HG03342 (cell line): ENCODE measurements at regions not wholly inside any gene's neighbourhood (a gene's known extent, or its start where the extent isn't known, plus 50 kb on each side); places are given as distances from the start of the nearest gene placed in this dataset.
"Not testable (repeated sequence)": the region's sequence is repeated elsewhere in the genome, so short reads cannot be mapped to it uniquely, and the experiment has no call there.

Experiments
- ATAC-seq: cut with Tn5 transposase; IDR thresholded peaks from one replicate; pipeline ENCODE4 v1.9.1; 2021; ENCODE audit warnings: mild to moderate bottlenecking, moderate library complexity; ENCODE audit not compliant: unreplicated experiment

DNA sequence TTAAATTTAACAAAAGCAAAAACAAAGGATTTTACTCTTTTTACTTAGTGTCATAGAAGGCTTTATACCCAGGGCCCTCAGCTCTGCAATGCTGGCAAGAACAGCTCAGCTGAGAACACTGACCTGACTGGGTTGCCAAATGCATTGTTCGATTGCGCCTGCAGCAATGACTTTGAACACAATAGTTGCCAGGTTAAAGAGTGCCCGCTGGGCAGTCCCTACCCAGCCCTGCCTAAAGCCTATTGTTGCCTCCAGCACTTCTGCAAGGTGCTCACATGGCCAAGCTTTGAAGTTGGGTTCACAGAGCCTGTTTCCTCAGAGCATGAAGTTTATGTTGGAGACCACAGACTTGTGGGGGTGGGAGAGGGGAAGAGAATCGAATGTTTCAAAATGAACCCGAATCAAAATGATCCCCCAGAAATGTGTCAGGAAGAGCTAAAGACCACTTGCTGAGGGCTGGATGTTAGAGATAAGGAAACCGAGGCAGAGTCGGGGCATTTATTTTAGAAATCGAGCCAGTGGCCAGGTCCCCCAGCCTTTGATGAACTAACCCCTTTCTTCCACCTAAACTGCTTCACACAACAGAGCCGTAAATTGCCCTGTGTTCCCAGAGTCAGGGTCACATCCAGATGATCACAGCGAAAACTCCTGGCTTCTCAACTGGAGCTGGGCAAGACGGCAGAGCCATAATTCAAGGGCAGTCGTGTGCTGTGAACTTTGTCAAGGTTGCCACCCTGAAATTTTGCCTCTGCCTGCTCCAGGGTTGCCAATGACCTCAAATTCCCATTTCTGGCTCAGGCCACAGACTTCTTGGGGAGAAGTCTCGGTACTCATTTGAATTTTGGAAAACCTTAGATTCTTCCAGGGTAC, 55.0 kb downstream of the FOXA2 start:
- ATAC-seq, result no peak

DNA sequence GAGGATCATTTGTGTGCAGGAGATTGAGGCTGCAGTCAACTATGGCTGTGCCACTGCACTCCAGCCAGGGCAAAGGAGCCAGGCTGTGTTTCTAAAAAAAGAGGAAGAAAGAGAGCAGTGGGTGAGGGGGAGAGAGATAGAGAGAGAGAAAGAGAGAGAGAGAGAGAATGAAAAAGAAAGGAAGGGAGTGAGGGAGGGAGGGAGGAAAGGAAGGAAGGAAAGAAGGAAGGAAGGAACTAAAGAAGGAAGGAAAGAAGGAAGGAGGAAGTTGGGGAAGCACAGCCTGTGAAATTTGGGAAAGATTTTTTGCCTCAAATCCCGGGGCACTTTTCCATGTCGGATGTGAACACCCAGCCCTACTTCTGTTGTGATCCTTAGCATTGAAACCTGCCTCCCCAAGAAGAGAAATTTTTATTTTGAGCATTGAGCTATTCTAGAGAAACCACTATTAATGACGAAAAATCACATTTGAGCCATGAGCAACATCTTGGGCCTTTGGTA, 57.8 kb downstream of the FOXA2 start:
- ATAC-seq, result no peak

DNA sequence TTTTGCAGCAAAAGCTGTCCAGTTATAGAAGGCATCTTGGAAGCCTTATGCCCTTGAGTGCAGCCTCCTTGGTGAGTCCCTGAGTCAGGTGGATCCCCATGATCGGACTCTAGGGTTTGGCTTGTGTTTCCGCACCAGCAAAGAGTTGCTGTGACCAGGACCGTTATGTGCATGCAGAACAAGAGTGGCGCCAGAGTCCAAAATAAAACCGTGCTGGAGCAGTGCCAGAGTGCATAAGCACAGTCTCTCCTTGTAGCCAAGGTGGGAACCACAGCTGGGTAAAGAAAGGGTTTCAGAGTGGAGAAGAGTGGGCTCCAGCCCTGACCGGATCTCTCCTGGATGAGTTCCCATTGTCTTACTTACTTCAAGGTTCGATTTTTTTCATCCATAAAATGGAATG, 58.6 kb downstream of the FOXA2 start:
- ATAC-seq, result no peak

DNA sequence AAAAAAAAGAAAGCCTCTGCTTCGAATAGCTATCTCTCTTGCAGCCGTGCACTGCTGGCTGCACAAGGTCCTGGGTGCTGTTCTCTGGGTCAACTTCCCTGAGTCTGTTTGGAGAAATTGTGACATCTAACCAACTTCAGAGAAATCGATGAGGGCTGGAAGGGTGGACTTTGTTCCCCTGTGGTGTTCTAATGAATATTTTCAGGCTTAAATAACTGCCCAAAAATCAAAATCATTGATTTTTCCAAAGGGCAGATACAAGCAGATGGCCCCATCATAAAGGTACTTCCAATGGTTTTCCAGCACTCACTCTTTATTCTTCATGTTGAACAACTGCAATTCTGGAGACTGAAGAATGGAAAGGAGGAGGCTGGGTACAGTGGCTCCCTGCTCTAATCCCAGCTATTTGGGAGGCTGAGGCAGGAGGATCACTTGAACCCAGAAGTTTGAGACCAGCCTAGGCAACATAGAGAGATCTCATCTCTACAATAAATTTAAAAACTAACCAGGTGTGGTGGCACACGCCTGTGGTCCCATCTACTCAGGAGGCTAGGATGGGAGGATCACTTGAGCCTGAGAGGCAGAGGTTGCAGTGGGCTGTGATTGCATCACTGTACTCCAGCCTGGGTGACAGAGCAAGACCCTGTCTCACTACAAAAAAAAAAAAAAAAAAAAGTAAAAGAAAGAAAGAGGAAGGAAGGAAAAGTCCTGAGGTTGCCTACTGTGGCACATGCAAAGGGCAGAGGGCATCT, 59.1 kb downstream of the FOXA2 start:
- no peak for ATAC-seq

DNA sequence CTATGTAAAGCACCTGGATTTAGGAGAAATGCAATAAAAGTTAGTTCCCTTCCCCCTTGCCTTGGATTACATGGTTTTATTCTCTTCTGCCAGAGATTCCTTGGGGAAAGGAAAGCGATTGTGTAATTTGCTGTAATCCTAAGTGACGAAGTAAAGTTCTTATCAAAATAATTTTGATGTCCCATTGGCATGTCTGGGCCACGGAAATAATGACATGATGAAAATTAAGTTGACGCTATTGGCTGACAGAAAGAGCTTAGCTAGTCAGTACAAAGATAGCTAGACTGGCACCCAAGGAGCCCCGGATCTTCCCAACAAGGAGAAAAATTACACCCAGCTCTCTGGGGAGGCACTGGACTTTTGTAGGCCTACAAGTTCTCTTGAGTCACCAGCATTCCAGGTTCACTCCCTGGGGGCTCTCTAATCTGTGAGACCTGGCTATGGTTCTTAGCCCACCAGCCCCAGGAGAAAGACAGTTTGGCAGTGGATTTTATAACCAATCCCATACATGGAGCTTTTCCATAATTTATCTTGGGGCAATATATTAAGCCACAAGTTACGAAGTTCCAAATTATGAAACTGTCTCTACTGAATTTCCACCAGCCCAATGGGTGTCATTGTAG, 59.9 kb downstream of the FOXA2 start:
- no peak for ATAC-seq

DNA sequence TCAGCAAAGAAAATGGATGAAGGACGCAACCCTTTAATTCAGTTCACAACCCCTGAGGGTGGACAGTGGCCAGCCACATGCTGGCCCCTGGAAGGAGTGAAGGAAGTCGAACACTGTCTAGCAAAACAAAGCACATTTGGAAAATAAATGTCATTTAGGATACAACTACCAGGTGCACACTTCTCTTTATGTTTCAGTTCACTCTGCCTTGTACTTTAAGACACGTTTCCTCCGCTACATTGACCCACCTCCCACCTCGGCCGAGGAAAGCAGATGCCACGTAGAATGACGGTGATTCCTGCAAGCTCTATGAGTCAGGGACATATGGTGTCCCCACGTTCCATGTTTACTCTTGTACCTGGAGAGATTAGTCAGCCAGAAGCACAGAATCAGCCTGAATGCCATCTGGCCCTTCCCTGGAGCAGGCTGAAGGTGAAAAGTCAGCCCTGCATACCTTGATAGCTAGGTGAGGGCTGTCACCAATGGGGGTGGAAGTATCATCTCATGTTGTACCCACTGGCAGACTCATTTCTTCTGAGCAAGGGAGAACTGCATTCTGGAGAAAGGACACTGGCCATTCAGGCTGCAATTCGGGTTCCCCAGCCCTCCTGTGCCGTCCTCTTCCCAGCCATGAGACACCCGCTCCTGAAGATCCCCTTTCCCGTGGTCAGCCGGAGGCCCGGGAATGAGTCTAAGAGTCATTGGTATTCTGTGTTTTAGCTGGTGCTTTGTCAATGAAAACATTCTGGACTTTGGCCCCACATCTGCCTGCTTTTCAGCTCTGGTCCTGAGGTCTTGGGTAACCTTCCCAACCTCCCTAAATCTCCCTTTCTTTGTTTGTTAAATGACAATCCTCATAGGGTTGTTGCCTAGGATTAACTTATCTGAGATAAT, 60.6 kb downstream of the FOXA2 start:
- ATAC-seq, result no peak

DNA sequence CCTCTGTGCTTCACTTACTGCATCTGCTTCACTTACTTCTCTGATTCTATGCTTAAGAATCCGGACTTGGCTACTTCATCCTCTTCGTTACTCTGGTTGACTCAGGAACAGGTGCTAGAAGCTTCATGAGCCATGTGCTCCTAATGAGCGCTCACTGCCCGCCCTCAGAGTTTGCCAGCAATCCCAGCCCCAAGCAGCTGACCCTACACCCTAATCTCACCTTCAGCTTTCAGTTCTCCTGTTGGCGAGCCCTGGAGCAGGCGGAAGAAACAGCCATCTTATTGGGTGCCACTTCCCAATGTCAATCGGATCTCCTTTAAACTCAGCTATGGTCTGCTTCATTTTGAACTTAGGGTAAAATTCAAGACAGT, 61.3 kb downstream of the FOXA2 start:
- ATAC-seq, result no peak

DNA sequence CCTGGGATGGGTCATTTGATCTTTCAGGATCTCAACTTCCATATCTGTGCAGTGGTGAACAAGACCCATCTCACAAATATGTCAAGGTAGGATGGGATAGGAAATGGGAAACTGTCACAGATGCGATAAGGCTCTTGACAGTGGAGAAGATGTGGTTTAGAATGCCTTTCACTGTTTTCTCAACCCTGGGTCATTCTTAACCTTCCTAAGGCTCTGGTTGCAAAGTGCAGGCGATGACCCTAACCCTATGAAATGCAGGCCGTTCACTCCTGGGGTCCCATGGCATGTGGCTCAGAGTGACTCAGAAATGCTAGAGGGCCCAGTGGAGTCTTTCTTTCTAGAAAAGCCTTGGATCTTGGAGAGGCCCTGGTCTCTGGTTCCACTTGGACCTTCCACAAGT, 61.7 kb downstream of the FOXA2 start:
- ATAC-seq, result no peak

DNA sequence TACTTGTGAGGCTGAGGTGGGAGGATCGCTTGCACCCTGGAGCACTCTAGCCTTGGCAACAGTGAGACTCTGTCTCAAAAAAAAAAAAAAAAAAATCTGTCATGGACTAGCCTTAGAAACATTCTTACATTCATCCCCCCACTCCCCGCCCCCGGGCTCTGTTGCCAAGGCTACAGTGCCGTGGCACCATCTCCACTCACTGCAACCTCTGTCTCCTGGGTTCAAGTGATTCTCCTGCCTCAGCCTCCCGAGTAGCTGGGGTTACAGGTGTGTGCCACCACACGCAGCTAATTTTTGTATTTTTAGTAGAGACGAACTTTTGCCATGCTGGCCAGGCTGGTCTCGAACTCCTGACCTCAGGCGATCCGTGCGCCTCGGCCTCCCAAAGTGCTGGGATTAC, 62.4 kb downstream of the FOXA2 start:
- not testable (repeated sequence) for ATAC-seq

DNA sequence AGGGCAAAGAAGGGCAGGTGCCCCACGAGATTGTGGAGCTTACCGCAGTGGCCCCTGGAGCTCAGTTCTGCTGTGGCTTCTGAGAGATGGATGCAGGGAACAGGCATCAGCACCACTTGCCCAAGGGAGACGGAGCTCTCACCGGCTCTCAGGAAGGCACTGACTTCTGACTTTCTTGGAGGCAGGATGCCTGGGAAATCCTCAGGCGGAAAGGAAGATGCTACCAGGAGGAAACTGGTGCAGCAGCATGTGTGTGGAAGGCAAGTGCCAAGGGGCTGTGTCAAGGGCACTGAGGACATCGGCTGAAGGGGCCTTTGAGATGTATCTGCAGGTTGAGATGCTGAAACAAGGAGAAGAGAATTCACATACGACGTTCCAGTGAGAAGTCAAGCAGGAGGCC, 64.0 kb downstream of the FOXA2 start:
- no peak for ATAC-seq

DNA sequence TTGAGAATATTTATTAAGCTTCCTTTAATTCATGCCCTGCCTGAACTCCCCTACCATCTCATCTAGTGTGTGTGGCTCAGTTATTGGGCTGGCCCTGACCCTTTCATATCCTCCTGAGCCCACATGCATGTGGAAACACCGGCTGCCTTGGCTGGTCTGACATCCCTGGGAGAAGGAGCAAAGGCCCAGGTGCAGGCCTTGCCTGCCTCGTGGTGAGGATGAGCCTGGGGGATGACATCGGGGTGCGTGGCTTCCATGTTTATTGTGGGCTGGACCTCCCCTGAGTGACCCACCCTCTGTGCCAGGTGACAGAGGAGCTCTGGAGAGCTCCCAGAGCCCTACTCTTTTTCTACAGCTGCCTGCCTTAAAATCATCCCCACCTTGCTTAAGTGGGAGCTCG, 69.1 kb downstream of the FOXA2 start:
- no peak for ATAC-seq

DNA sequence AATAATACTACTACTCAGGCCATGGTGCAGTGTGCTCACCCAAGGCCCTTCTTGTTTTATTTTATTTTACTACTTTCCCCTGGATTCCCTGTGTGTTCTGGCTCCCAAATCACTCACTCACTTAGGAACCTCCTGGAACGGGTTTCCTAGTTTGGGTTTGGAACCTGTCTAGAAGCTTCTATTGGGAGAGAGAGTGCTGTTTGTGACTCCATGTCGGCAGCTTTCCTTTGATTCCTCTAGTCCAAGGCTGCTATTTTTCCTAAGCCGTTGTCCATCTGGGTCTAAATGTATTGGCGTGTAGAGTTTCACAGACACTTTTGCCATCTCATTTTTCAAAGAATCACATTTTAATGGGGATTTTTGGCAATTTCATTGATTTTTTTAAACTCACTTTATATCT, 70.8 kb downstream of the FOXA2 start:
- ATAC-seq, result no peak

DNA sequence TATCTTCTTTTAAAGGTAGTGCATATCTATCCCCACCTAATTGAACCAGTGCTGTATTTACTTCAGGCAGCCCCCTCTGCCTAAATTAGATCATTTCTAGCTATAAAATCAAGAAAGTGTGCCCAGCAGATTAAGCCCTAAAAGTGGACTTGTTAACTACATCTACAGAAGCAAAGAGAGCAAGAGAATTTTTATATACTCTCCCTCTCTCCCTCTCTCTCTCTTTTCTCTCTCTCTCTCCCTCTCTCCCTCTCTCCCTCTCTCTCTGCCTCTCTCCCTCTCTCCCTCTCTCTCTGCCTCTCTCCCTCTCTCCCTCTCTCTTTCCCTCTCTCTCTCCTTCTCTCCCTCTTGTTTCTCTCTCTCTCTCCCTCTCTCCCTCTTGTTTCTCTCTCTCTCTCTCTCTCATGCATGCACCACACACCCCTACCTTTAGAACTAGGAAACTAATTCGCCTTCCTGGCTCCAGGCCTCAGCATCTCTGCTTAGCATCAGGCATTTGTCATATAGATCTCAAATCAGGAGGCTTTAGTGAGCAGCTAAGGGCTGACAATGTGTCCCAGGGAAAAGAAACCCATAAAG, 71.4 kb downstream of the FOXA2 start:
- ATAC-seq, result no peak

DNA sequence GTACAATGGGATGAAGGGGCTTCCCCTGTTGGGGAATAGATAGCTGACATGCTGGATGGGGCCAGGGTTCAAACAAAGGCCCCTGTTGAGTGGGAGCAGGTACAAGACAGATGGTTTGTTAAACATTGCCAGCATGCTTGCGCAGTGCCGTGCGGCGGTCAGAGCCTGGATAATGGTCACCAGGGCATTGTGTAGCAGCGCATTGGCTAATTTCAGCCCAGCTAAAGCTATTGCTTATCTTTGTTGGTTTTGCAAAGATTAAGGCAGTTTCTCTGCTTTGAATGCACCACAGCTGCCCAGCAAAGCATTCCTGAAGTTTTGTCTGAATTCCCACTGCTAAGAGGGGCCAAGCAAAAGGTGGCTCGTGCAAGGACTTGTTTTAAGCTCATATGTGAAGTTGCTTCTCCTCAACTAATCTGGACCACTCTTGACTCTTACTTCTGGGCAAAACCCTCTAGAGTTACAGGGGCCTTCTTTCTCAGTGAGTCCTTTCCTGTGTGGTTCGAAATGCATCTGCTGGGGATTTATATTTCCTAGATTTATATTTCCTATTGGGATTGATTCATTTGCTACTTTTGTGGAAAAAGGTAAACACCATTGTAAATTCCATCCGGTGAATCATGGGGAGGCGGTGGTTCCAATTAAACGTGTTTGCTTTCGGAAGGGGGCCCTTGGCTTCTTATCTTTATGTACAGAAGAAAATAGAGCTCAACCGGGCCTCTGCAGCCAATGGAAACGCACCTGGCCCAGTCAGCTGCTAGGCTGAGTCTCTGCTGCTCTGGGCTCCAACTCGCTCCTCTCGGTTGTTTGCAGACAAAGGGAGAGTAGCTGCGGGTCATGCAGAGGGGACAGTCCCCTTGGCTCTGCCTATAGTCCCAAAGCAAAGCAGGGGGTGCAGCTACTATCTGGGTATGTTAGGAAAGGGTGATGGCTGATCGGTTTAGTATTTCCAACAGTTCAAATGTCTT, 72.1 kb downstream of the FOXA2 start:
- no peak for ATAC-seq

DNA sequence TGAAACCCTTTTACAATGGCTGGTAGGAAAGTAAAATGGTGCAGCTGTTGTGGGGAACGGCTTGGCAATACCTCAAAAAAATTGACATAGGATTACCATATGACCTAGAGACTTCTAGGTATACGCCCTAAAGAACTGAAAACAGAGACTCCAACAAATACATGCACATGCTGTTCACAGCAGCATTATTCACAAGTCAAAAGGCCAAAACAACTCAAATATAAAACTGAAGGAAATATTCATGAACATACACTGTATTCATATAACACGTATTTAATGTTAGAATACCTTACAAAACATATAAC, 74.6 kb downstream of the FOXA2 start:
- ATAC-seq, result no peak

DNA sequence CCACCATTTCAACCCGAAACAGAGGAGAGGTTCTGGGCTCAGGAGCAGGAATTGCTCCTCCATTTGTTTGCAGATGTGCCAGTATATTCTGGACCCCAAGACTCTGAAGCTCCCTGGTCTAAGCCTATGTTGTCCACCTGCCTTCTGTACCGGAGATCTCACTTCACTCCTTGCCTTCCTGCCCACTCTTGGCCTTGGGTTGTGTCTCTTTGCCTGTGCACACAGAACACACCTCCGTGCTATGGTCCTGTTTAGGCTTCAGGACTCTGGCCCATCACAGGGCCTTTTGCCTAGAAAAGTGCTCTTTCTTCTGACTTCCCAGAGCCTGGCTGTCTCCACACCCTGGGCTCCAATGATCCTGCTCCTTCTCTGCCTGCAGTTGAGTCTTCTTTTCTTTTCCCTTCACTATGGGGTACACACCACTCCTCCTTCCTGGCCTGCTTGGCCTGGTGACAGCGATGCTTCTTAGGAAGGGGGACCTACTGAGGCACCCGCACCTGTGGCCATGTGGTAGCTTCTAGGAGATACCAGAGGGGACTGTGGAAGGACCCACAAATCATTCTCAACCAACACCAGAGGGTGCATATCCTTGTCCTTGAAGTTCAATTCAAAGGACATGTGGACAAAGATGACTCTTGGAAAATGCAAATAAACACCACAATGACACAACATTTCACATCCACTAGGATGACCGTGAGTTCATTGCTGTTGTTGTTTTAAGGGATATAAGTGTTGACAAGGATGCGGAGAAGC, 75.1 kb downstream of the FOXA2 start:
- no peak for ATAC-seq

DNA sequence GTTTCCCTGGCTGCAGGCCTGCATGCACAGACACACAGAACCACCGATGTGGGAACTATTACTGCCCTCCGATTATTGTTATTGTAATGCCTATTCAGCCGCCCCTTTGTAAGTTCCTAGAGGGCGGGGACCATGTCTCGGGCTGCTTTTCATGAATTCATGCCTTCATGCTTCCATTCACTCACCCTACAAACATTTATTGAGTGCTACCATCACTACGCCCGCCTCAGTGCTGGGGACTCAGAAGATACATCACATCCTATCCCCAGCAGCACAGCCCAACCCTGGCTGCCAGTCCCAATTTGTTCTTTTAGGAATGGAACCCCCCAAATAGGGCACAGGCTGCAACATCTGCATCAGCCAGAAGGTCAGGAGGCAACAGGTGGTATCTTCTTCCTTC, 75.9 kb downstream of the FOXA2 start:
- ATAC-seq, result no peak

DNA sequence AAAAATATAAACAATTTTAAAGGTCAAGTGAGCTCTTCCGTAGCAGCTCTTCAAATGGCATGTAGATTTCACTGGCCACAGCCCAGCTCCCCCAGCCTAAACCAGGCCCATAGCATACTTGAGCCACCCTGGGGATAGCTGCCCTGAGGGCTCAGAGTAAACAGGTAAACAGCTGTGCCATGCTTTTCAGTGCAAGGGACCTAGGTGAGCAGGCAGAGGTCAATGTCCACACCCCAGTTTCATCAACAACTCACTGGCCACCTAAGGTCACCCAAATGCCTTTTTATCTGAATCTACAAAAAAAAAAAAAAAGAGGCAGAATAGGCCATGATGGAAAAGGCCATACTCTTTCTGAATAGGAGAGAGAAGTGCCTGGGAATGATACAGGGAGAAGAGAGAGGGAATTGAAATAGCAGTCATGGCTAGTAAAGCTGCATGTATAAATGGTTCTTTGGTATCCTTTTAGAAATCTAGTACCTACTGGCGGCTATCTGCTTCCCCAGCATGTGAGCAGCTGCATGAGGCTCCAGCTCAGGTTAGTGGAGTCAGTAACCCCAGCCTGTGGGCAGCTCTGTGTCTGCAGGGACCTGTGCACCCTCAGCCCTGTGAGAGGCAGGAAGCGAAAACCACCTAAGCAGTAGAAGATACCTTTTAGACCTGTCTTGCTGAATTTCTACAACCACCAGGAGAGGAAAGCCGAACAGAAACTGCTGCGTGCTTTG, 77.0 kb downstream of the FOXA2 start:
- no peak for ATAC-seq
